Naive thymus-derived CD4-positive, alpha-beta T cell (primary cell): ENCODE measurements at regions not wholly inside any gene's neighbourhood (a gene's known extent, or its start where the extent isn't known, plus 50 kb on each side); places are given as distances from the start of the nearest gene placed in this dataset.
"Not testable (repeated sequence)": the region's sequence is repeated elsewhere in the genome, so short reads cannot be mapped to it uniquely, and the experiment has no call there.

Experiments
- ATAC-seq: fragments of 150-1000 bp; cut with Tn5 transposase; 2 replicates; pipeline ENCODE4 v1.10.0; 2021; ENCODE audit warnings: mild to moderate bottlenecking, moderate library complexity
- CTCF ChIA-PET: fragments of 350-600 bp; sonication (Branson Sonifier 250); formaldehyde crosslinking; loops from one replicate; lab custom pipeline; 2021; ENCODE audit warnings: antibody characterized with exemption; lab: Charles Lee
- POLR2A ChIA-PET: fragments of 350-600 bp; sonication (Branson Sonifier 250); formaldehyde crosslinking; loops from one replicate; lab custom pipeline; 2021; ENCODE audit warnings: antibody characterized with exemption, inconsistent platforms; lab: Charles Lee
- DNase-seq, 9 donors: peaks; one replicate each; pipeline versions ENCODE4 v3.0.0 to v3.0.0-alpha.2; 2020 to 2022; ENCODE audit warnings: mixed read lengths in 1 of 9
- H3K27ac ChIP-seq: one replicate; pipeline ENCODE4 v1.7.0; 2013; ENCODE audit warnings: mild to moderate bottlenecking, low read depth, low read length, moderate library complexity
- H3K27me3 ChIP-seq, 2 donors: one replicate each; pipeline ENCODE4 v1.7.0; 2013; ENCODE audit warnings: low read length in 2 of 2, mild to moderate bottlenecking in 2 of 2, moderate library complexity in 2 of 2; ENCODE audit not compliant: control insufficient read depth in 2 of 2, insufficient read depth in 2 of 2
- H3K36me3 ChIP-seq, 3 experiments: 1 replicate in 2 of 3; 2 replicates in 1 of 3; pipeline ENCODE4 v1.7.0; 2013; ENCODE audit warnings: low read length in 3 of 3, mild to moderate bottlenecking in 3 of 3, moderate library complexity in 1 of 3; ENCODE audit not compliant: insufficient read depth in 3 of 3, control insufficient read depth in 2 of 3
- H3K4me1 ChIP-seq, 2 donors: one replicate each; pipeline ENCODE4 v1.7.0; 2013; ENCODE audit warnings: low read length in 2 of 2, mild to moderate bottlenecking in 2 of 2, moderate library complexity in 1 of 2; ENCODE audit not compliant: control insufficient read depth in 2 of 2, insufficient read depth in 2 of 2
- H3K4me3 ChIP-seq: 2 replicates; pipeline ENCODE4 v1.7.0; 2013; ENCODE audit warnings: mild to moderate bottlenecking, low read length
- H3K9me3 ChIP-seq, 3 experiments: 1 replicate in 2 of 3; 2 replicates in 1 of 3; pipeline ENCODE4 v1.7.0; 2013; ENCODE audit warnings: low read length in 3 of 3; ENCODE audit not compliant: control insufficient read depth in 2 of 3
- H3K27ac Mint-ChIP-seq, 9 donors: one replicate each; pipeline ENCODE4 v1.8.0; 2020 to 2022; ENCODE audit warnings: mixed read lengths in 9 of 9, mild to moderate bottlenecking in 8 of 9, moderate library complexity in 5 of 9, inconsistent platforms in 2 of 9
- H3K27me3 Mint-ChIP-seq, 5 donors: one replicate each; pipeline ENCODE4 v1.8.0; 2021 to 2022; ENCODE audit warnings: mixed read lengths in 5 of 5, mild to moderate bottlenecking in 1 of 5
- H3K36me3 Mint-ChIP-seq, 5 donors: one replicate each; pipeline ENCODE4 v1.8.0; 2020 to 2022; ENCODE audit warnings: mixed read lengths in 5 of 5, mild to moderate bottlenecking in 3 of 5, inconsistent platforms in 1 of 5
- H3K4me1 Mint-ChIP-seq, 7 donors: one replicate each; pipeline ENCODE4 v1.8.0; 2020 to 2022; ENCODE audit warnings: mixed read lengths in 7 of 7, mild to moderate bottlenecking in 3 of 7, inconsistent platforms in 1 of 7
- H3K4me3 Mint-ChIP-seq, 10 donors: one replicate each; pipeline ENCODE4 v1.8.0; 2020 to 2022; ENCODE audit warnings: mild to moderate bottlenecking in 10 of 10, mixed read lengths in 10 of 10, moderate library complexity in 6 of 10, inconsistent platforms in 2 of 10
- H3K9me3 Mint-ChIP-seq, 11 donors: one replicate each; pipeline ENCODE4 v1.8.0; 2020 to 2022; ENCODE audit warnings: mixed read lengths in 11 of 11, mild to moderate bottlenecking in 4 of 11, inconsistent platforms in 1 of 11, moderate library complexity in 1 of 11
- intact Hi-C, 2 donors: fragments of 100-400 bp; cut with micrococcal nuclease; formaldehyde crosslinking; loops; one replicate each; pipeline ENCODE4 v1.15.1; 2023

GRCh38 chr10:107540981-107541380, 376.5 kb upstream of the SORCS1 start:
- Histone ChIP-seq H3K4me3 (no peak overlapping the region), H3K9me3 (peaks cover 0 to 5% (median 0%) of the 10 kb centered on the region in 3 experiments), H3K4me1 (no peaks in the 10 kb centered on the region), H3K27ac (no peak overlapping the region), H3K36me3 (no peaks in the 10 kb centered on the region), H3K27me3 (no peaks in the 10 kb centered on the region)
- no peak for ATAC-seq
- H3K4me1 Mint-ChIP-seq: no peaks in the 10 kb centered on the region
- peaks cover 0 to 4% (median 0%) of the 10 kb centered on the region in 5 donors for H3K36me3 Mint-ChIP-seq
- CTCF ChIA-PET: no interaction called here
- intact Hi-C loops: no loop called here
- H3K27ac Mint-ChIP-seq: no peak overlapping the region
- peaks cover 0 to 17% (median 4%) of the 10 kb centered on the region in 11 donors for H3K9me3 Mint-ChIP-seq
- DNase-seq: no peak
- H3K4me3 Mint-ChIP-seq: no peak overlapping the region
- POLR2A ChIA-PET: no interaction called here
- no peaks in the 10 kb centered on the region for H3K27me3 Mint-ChIP-seq

GRCh38 chr10:107529350-107529749, 364.8 kb upstream of the SORCS1 start:
- Histone ChIP-seq H3K4me1 (no peaks in the 10 kb centered on the region), H3K4me3 (no peak overlapping the region), H3K27ac (no peak overlapping the region), H3K36me3 (no peaks in the 10 kb centered on the region), H3K27me3 (no peaks in the 10 kb centered on the region), H3K9me3 (no peaks in the 10 kb centered on the region)
- Mint-ChIP-seq H3K27ac (no peak overlapping the region), H3K4me1 (no peaks in the 10 kb centered on the region), H3K27me3 (no peaks in the 10 kb centered on the region), H3K36me3 (peaks cover 0 to 3% (median 0%) of the 10 kb centered on the region in 5 donors), H3K9me3 (peaks cover 0 to 14% (median 6%) of the 10 kb centered on the region in 11 donors), H3K4me3 (no peak overlapping the region)
- CTCF ChIA-PET: interaction anchor here (0.6 kb wide), 1 partner anchor 1917 kb away, joined by 3 read pairs; no protein-coding TSS in a partner anchor
- POLR2A ChIA-PET: no interaction called here
- DNase-seq (no peak), ATAC-seq (no peak)
- intact Hi-C loops: no loop called here

DNA sequence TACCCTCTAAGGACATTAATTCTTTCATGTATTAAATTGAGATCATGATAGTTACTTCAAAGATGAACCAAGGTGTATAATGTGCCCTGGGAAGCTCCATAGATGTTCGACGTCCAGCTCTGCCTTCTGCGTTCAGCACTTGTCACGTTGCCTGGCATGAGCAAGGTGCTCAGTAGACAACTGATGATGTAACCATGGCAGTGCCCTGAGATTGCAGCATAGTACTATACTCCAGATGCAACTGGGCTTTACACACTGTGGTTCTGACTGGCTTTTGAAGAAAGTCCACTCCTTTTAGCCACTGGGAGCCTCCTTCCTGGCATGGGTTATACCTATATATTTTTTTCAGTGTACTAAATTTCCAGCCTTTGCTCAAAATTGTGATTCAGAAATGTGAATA, 355.8 kb upstream of the SORCS1 start:
- H3K36me3 ChIP-seq: no peaks in the 10 kb centered on the region
- no peak overlapping the region for H3K27ac ChIP-seq
- H3K9me3 ChIP-seq: no peaks in the 10 kb centered on the region
- intact Hi-C loops: no loop called here
- H3K36me3 Mint-ChIP-seq: no peaks in the 10 kb centered on the region
- ChIA-PET POLR2A (no interaction called here), CTCF (no interaction called here)
- H3K27ac Mint-ChIP-seq: no peak overlapping the region
- H3K4me1 ChIP-seq: no peaks in the 10 kb centered on the region
- no peak overlapping the region for H3K4me3 ChIP-seq
- no peaks in the 10 kb centered on the region for H3K27me3 ChIP-seq
- DNase-seq (no peak), ATAC-seq (no peak)
- H3K9me3 Mint-ChIP-seq: peaks cover 0 to 36% (median 7%) of the 10 kb centered on the region in 11 donors
- H3K4me3 Mint-ChIP-seq: no peak overlapping the region
- H3K27me3 Mint-ChIP-seq: no peaks in the 10 kb centered on the region
- no peaks in the 10 kb centered on the region for H3K4me1 Mint-ChIP-seq

- Histone ChIP-seq H3K36me3 (no peaks in the 10 kb centered on the region), H3K4me3 (no peak overlapping the region), H3K9me3 (no peaks in the 10 kb centered on the region), H3K27ac (no peak overlapping the region), H3K4me1 (no peaks in the 10 kb centered on the region), H3K27me3 (no peaks in the 10 kb centered on the region)
- H3K27me3 Mint-ChIP-seq: no peaks in the 10 kb centered on the region
- H3K36me3 Mint-ChIP-seq: no peaks in the 10 kb centered on the region
- no peak for ATAC-seq
- ChIA-PET CTCF (no interaction called here), POLR2A (no interaction called here)
- H3K27ac Mint-ChIP-seq: no peak overlapping the region
- peaks cover 0 to 26% (median 6%) of the 10 kb centered on the region in 11 donors for H3K9me3 Mint-ChIP-seq
- no peaks in the 10 kb centered on the region for H3K4me1 Mint-ChIP-seq
- H3K4me3 Mint-ChIP-seq: no peak overlapping the region
- intact Hi-C loops: no loop called here
- no peak for DNase-seq
Measured at GRCh38 chr10:107517811-107518210, 353.3 kb upstream of the SORCS1 start.

DNA sequence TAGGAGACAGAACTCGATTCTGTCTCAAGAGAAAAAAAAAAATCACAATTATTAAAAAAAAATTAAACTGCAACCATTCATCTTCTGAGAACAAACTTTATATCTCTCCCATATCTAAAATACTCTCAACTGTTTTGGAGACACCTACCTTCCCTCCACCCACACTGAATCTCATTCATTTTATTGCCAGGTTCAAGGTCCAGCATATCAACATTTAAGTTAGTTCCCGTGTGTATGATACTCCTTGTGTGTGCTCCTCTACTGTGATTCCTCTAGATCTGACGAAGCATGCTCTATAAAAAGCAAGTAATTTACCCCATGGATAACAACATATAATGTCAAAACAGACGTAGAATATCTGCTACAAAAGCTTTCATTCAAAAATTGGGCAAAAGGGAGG, 351.8 kb upstream of the SORCS1 start:
- ATAC-seq (no peak), DNase-seq (no peak)
- Histone ChIP-seq H3K4me1 (no peaks in the 10 kb centered on the region), H3K27me3 (no peaks in the 10 kb centered on the region), H3K4me3 (no peak overlapping the region), H3K9me3 (no peaks in the 10 kb centered on the region), H3K27ac (no peak overlapping the region), H3K36me3 (no peaks in the 10 kb centered on the region)
- Mint-ChIP-seq H3K36me3 (no peaks in the 10 kb centered on the region), H3K9me3 (peaks cover 0 to 26% (median 6%) of the 10 kb centered on the region in 11 donors), H3K27ac (no peak overlapping the region), H3K4me3 (no peak overlapping the region), H3K4me1 (no peaks in the 10 kb centered on the region), H3K27me3 (no peaks in the 10 kb centered on the region)
- ChIA-PET CTCF (no interaction called here), POLR2A (no interaction called here)
- intact Hi-C loops: no loop called here

GRCh38 chr10:107504011-107504410, 339.5 kb upstream of the SORCS1 start:
- H3K4me3 ChIP-seq, H3K36me3 Mint-ChIP-seq, intact Hi-C loops, H3K4me3 Mint-ChIP-seq, ATAC-seq, H3K4me1 Mint-ChIP-seq, DNase-seq, H3K9me3 ChIP-seq, H3K27me3 Mint-ChIP-seq, CTCF ChIA-PET, H3K4me1 ChIP-seq, H3K27ac ChIP-seq, POLR2A ChIA-PET, H3K27me3 ChIP-seq, H3K27ac Mint-ChIP-seq, H3K36me3 ChIP-seq: not testable (repeated sequence)
- peaks cover 0 to 30% (median 16%) of the 10 kb centered on the region in 11 donors for H3K9me3 Mint-ChIP-seq

DNA sequence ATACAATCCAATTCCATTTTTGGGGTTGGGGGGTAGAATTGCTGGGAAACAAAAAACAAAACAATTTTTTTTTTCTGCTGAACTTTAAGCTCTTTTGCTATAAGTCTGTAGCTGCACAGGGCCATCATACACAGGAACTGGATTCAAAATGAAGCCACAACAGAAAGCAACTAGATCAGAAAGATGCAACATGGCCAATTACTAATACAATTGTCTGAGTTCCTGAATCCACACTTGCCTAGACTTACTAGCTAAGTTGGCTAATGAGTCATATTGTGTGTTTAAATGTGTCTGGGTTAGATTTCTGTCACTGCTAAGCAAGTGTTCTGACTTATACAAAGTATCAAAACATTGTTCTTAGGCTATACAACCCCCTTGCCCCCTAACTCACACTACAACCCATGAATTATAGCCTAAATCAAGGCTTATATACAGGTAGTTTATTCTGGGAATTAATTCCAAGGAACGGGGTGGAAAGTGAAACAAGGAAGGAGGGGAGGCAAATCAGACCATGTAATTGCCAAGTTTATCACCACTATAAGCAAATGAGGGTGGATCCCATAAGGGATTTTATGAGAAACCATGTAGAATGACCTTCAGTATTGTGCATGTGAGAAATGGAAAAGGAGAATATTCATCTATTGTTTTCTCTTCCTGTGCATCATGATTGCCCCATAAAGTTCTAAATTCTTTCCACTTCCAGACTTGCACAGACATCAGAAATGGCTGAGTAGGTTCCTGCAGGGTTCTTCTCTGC, 337.9 kb upstream of the SORCS1 start:
- no peak overlapping the region for H3K27ac ChIP-seq
- H3K36me3 ChIP-seq: no peaks in the 10 kb centered on the region
- ATAC-seq (no peak), DNase-seq (no peak)
- no peak overlapping the region for H3K4me3 Mint-ChIP-seq
- CTCF ChIA-PET: no interaction called here
- intact Hi-C loops: no loop called here
- POLR2A ChIA-PET: no interaction called here
- no peaks in the 10 kb centered on the region for H3K36me3 Mint-ChIP-seq
- H3K4me1 Mint-ChIP-seq: no peaks in the 10 kb centered on the region
- peaks cover 0 to 6% (median 0%) of the 10 kb centered on the region in 3 experiments for H3K9me3 ChIP-seq
- H3K4me3 ChIP-seq: no peak overlapping the region
- H3K4me1 ChIP-seq: no peaks in the 10 kb centered on the region
- H3K9me3 Mint-ChIP-seq: peaks cover 0 to 28% (median 12%) of the 10 kb centered on the region in 11 donors
- no peaks in the 10 kb centered on the region for H3K27me3 Mint-ChIP-seq
- no peaks in the 10 kb centered on the region for H3K27me3 ChIP-seq
- no peak overlapping the region for H3K27ac Mint-ChIP-seq
